H1 (cell line): ENCODE measurements at regions not wholly inside any gene's neighbourhood (a gene's known extent, or its start where the extent isn't known, plus 50 kb on each side); places are given as distances from the start of the nearest gene placed in this dataset.

ENCODE experiments used
- CTCF ChIA-PET: fragments of 300-600 bp; sonication (Branson Sonifier 250); formaldehyde crosslinking; loops from one replicate; lab custom pipeline; 2021; ENCODE audit not compliant: partially characterized antibody; lab: Charles Lee
- POLR2A ChIA-PET: fragments of 300-600 bp; sonication (Branson Sonifier 250); formaldehyde crosslinking; loops from one replicate; lab custom pipeline; 2021; ENCODE audit warnings: inconsistent platforms; ENCODE audit not compliant: partially characterized antibody; lab: Charles Lee
- DNase-seq, 2 experiments: peaks; one replicate each; pipeline versions ENCODE4 v3.0.0 to v3.0.0-alpha.2; 2010 to 2022; ENCODE audit warnings: low spot score in 2 of 2, low read depth in 1 of 2, mixed read lengths in 1 of 2
- FAIRE-seq: peaks from 2 replicates; lab custom pipeline; 2011; peaks lifted over from hg19 to GRCh38; lab: Jason Lieb, UNC
- H2AFZ ChIP-seq: 2 replicates; pipeline ENCODE4 v1.8.1; 2012; ENCODE audit warnings: low read length, inconsistent platforms
- H2AK5ac ChIP-seq: 2 replicates; pipeline ENCODE4 v1.6.1; 2013; ENCODE audit warnings: low read depth, low read length
- H2BK120ac ChIP-seq: replicated peaks from 2 replicates; pipeline ENCODE3; 2013; ENCODE audit warnings: low read depth, low read length, inconsistent platforms
- H2BK12ac ChIP-seq: 2 replicates; pipeline ENCODE4 v1.6.1; 2013; ENCODE audit warnings: low read depth, low read length
- H2BK15ac ChIP-seq: 2 replicates; pipeline ENCODE4 v1.6.1; 2013; ENCODE audit warnings: low read length
- H2BK20ac ChIP-seq: 2 replicates; pipeline ENCODE4 v1.6.1; 2013; ENCODE audit warnings: low read length
- H2BK5ac ChIP-seq: 2 replicates; pipeline ENCODE4 v1.6.1; 2013; ENCODE audit warnings: low read depth, low read length
- H3K14ac ChIP-seq: 2 replicates; pipeline ENCODE4 v1.6.1; 2013; ENCODE audit warnings: inconsistent platforms; ENCODE audit not compliant: insufficient read length
- H3K18ac ChIP-seq: 2 replicates; pipeline ENCODE4 v1.6.1; 2013; ENCODE audit warnings: low read length; ENCODE audit errors: extremely low read depth
- H3K23ac ChIP-seq: 2 replicates; pipeline ENCODE4 v1.6.1; 2013; ENCODE audit warnings: inconsistent platforms; ENCODE audit not compliant: insufficient read length
- H3K23me2 ChIP-seq: 2 replicates; pipeline ENCODE4 v1.6.1; 2013; ENCODE audit warnings: low read depth, low read length
- H3K27ac ChIP-seq: 2 replicates; pipeline ENCODE4 v1.6.1; 2011; ENCODE audit warnings: low read depth, low read length, inconsistent platforms
- H3K27me3 ChIP-seq, 4 experiments: replicated peaks in 1 of 4; 1 replicate in 1 of 4; 2 replicates in 3 of 4; pipeline versions ENCODE4 v1.6.1 to v1.8.1; 2011 to 2013; ENCODE audit warnings: low read length in 3 of 4, mild to moderate bottlenecking in 3 of 4, inconsistent platforms in 2 of 4, mixed read lengths in 2 of 4, moderate library complexity in 1 of 4; ENCODE audit not compliant: control insufficient read depth in 3 of 4, insufficient read depth in 3 of 4; ENCODE audit errors: extremely low read depth in 1 of 4
- H3K36me3 ChIP-seq, 4 experiments: 2 replicates each; pipeline versions ENCODE4 v1.6.1 to v1.8.1; 2011 to 2013; ENCODE audit warnings: mild to moderate bottlenecking in 4 of 4, low read length in 3 of 4, moderate library complexity in 2 of 4, control low read depth in 1 of 4, inconsistent platforms in 1 of 4; ENCODE audit not compliant: insufficient read depth in 4 of 4, control insufficient read depth in 2 of 4
- H3K4ac ChIP-seq: replicated peaks from 2 replicates; pipeline ENCODE3; 2013; ENCODE audit warnings: low read length, low read depth, mixed read lengths, inconsistent platforms; ENCODE audit not compliant: insufficient read length
- H3K4me1 ChIP-seq, 4 experiments: replicated peaks in 1 of 4; 1 replicate in 1 of 4; 2 replicates in 3 of 4; pipeline versions ENCODE4 v1.6.1 to v1.8.1; 2011 to 2013; ENCODE audit warnings: low read length in 3 of 4, inconsistent platforms in 2 of 4, mixed read lengths in 1 of 4; ENCODE audit not compliant: insufficient read depth in 4 of 4, control insufficient read depth in 3 of 4
- H3K4me2 ChIP-seq, 2 experiments: 2 replicates each; pipeline versions ENCODE4 v1.6.1 to v1.8.1; 2011 to 2013; ENCODE audit warnings: low read depth in 2 of 2, low read length in 2 of 2, control low read depth in 1 of 2, inconsistent platforms in 1 of 2, mild to moderate bottlenecking in 1 of 2; ENCODE audit not compliant: insufficient read depth in 1 of 2
- H3K4me3 ChIP-seq, 4 experiments: fragments of 200-600, 300-600 bp in 1 of 4; sonication (generic), shearing (Covaris generic), sonication (Bioruptor Twin) in 1 of 4; 2 replicates each; pipeline versions ENCODE4 v1.5.1 to v1.8.1; 2011 to 2016; ENCODE audit warnings: low read length in 4 of 4, low read depth in 3 of 4, control low read depth in 2 of 4, inconsistent platforms in 2 of 4, mild to moderate bottlenecking in 2 of 4, mixed read lengths in 1 of 4, moderate library complexity in 1 of 4; ENCODE audit not compliant: insufficient read depth in 2 of 4; ENCODE audit errors: extremely low read depth in 1 of 4
- H3K56ac ChIP-seq: replicated peaks from 2 replicates; pipeline ENCODE3; 2013; ENCODE audit warnings: low read depth, mild to moderate bottlenecking, mixed read lengths, low read length, inconsistent platforms; ENCODE audit not compliant: insufficient read length
- H3K79me1 ChIP-seq: 2 replicates; pipeline ENCODE4 v1.6.1; 2013; ENCODE audit warnings: low read depth, low read length, control low read depth
- H3K79me2 ChIP-seq, 2 experiments: 2 replicates each; pipeline versions ENCODE4 v1.6.1 to v1.8.1; 2012 to 2013; ENCODE audit warnings: low read length in 2 of 2, mild to moderate bottlenecking in 2 of 2, inconsistent platforms in 1 of 2; ENCODE audit not compliant: insufficient read depth in 2 of 2, control insufficient read depth in 1 of 2
- H3K9ac ChIP-seq, 4 experiments: replicated peaks in 1 of 4; 1 replicate in 1 of 4; 2 replicates in 3 of 4; pipeline versions ENCODE4 v1.6.1 to v1.8.1; 2011 to 2013; ENCODE audit warnings: low read depth in 3 of 4, low read length in 3 of 4, control low read depth in 2 of 4, mild to moderate bottlenecking in 2 of 4, moderate library complexity in 2 of 4, inconsistent platforms in 1 of 4; ENCODE audit errors: extremely low read depth in 1 of 4
- H3K9me3 ChIP-seq, 2 experiments: 2 replicates each; pipeline versions ENCODE4 v1.6.1 to v1.8.1; 2012 to 2013; ENCODE audit warnings: mild to moderate bottlenecking in 2 of 2, moderate library complexity in 2 of 2, control low read depth in 1 of 2, inconsistent platforms in 1 of 2, low read depth in 1 of 2, low read length in 1 of 2, mixed read lengths in 1 of 2; ENCODE audit not compliant: insufficient read depth in 2 of 2
- H4K20me1 ChIP-seq, 2 experiments: replicated peaks in 1 of 2; 2 replicates each; pipeline versions ENCODE3 to v1.8.1; 2011 to 2013; ENCODE audit warnings: inconsistent platforms in 2 of 2, low read length in 2 of 2, mild to moderate bottlenecking in 1 of 2; ENCODE audit not compliant: insufficient read depth in 2 of 2, control insufficient read depth in 1 of 2
- H4K5ac ChIP-seq: 2 replicates; pipeline ENCODE4 v1.6.1; 2013; ENCODE audit warnings: low read length, low read depth, mixed read lengths, inconsistent platforms; ENCODE audit not compliant: insufficient read length
- H4K8ac ChIP-seq: 2 replicates; pipeline ENCODE4 v1.8.0; 2013; ENCODE audit warnings: mild to moderate bottlenecking, moderate library complexity, low read length, inconsistent platforms; ENCODE audit not compliant: insufficient read depth; ENCODE audit errors: extremely low read depth
- H4K91ac ChIP-seq: replicated peaks from 2 replicates; pipeline ENCODE3; 2013; ENCODE audit warnings: low read length, mixed read lengths, inconsistent platforms; ENCODE audit not compliant: insufficient read length
- ASH2L ChIP-seq: fragments of 200-600, 300-600 bp; sonication (generic); IDR thresholded peaks from one replicate; pipeline ENCODE4 v1.7.1; 2017; ENCODE audit warnings: low read length
- ATF3 ChIP-seq: IDR thresholded peaks from 2 replicates; pipeline ENCODE4 v1.6.1; 2011; ENCODE audit warnings: low read depth, mild to moderate bottlenecking, low read length; ENCODE audit not compliant: insufficient read depth
- CEBPB ChIP-seq: IDR thresholded peaks from 2 replicates; pipeline ENCODE4 v1.6.1; 2012; ENCODE audit warnings: low read depth, low read length
- CREB1 ChIP-seq: IDR thresholded peaks from 2 replicates; pipeline ENCODE4 v1.6.1; 2012; ENCODE audit warnings: inconsistent platforms
- EGR1 ChIP-seq: IDR thresholded peaks from 2 replicates; pipeline ENCODE4 v1.6.1; 2011; ENCODE audit warnings: low read depth, low read length, borderline replicate concordance
- HDAC6 ChIP-seq: IDR thresholded peaks from one replicate; pipeline ENCODE4 v1.7.1; 2012; ENCODE audit warnings: low read depth, mild to moderate bottlenecking, inconsistent platforms, low read length, moderate library complexity
- KDM5A ChIP-seq: fragments of 200-600 bp; IDR thresholded peaks from 2 replicates; pipeline ENCODE4 v1.7.1; 2012; ENCODE audit warnings: mild to moderate bottlenecking, low read length, inconsistent platforms, mixed read lengths
- RBBP5 ChIP-seq: IDR thresholded peaks from 2 replicates; pipeline ENCODE4 v1.7.1; 2012; ENCODE audit warnings: low read depth, mild to moderate bottlenecking, inconsistent platforms, low read length, moderate library complexity, borderline replicate concordance
- SAP30 ChIP-seq: fragments of 300-600 bp; sonication (generic); IDR thresholded peaks from 2 replicates; pipeline ENCODE4 v1.7.1; 2012; ENCODE audit warnings: low read length, moderate library complexity, mild to moderate bottlenecking, inconsistent platforms; ENCODE audit not compliant: insufficient read depth, insufficient replicate concordance
- SP4 ChIP-seq: IDR thresholded peaks from 2 replicates; pipeline ENCODE4 v1.6.1; 2012; ENCODE audit warnings: low read length, inconsistent platforms
- TEAD4 ChIP-seq: IDR thresholded peaks from 2 replicates; pipeline ENCODE4 v1.6.1; 2012; ENCODE audit warnings: low read depth, low read length, inconsistent platforms, mixed read lengths
- WGBS, 2 experiments: shearing (Covaris generic) in 1 of 2; methylation state at CpG; one replicate each; pipeline versions ENCODE4 v1.1.6 to v1.1.7; 2013 to 2015; ENCODE audit warnings: low lambda C conversion rate in 2 of 2, mixed read lengths in 2 of 2, inconsistent platforms in 1 of 2, low coverage in 1 of 2, missing lambda C conversion rate in 1 of 2; ENCODE audit not compliant: insufficient replicate concordance in 2 of 2, insufficient coverage in 1 of 2, insufficient read length in 1 of 2; ENCODE audit errors: extremely low coverage in 1 of 2, missing lambda C conversion rate in 1 of 2; 5-methylcytosine and 5-hydroxymethylcytosine counted together
- TF ChIP-seq, protein P1 (sequence below), 3 experiments: IDR thresholded peaks; 1 replicate in 2 of 3; 2 replicates in 1 of 3; pipeline versions ENCODE4 v1.5.1 to v1.6.1; 2011; ENCODE audit warnings: low read length in 3 of 3, mild to moderate bottlenecking in 3 of 3, inconsistent platforms in 2 of 3, low read depth in 1 of 3, moderate library complexity in 1 of 3; ENCODE audit not compliant: insufficient read depth in 1 of 3; ENCODE audit errors: control extremely low read depth in 1 of 3

- H2AFZ ChIP-seq: no peak overlapping the region
- ChIA-PET POLR2A (no interaction called here), CTCF (interaction anchor here (0.7 to 1.8 kb wide), 14 partner anchors 11 to 423 kb away, joined by 3 to 7 read pairs (median 3); no protein-coding TSS in a partner anchor)
- no peak overlapping the region for H3K4me2 ChIP-seq
- no peak for FAIRE-seq
- H3K23ac ChIP-seq: no peak overlapping the region
- H2BK5ac ChIP-seq: no peak overlapping the region
- H3K18ac ChIP-seq: no peak overlapping the region
- H2BK120ac ChIP-seq: no peak overlapping the region
- no peaks in the 10 kb centered on the region; the same call in 1 of the 2 replicates for H3K23me2 ChIP-seq
- DNase-seq: no peak
- H4K5ac ChIP-seq: no peak overlapping the region
- no peaks in the 10 kb centered on the region for H3K36me3 ChIP-seq
- H2BK20ac ChIP-seq: no peak overlapping the region
- H3K27ac ChIP-seq: no peak overlapping the region
- H3K4me1 ChIP-seq: peaks cover 4 to 10% (median 7%) of the 10 kb centered on the region in 4 experiments; a peak in 6 of 7 replicates
- H3K4me3 ChIP-seq: no peak overlapping the region
- no peak overlapping the region for H3K9ac ChIP-seq
- H3K56ac ChIP-seq: no peak overlapping the region
- H4K91ac ChIP-seq: no peak overlapping the region
- H3K27me3 ChIP-seq: no peaks in the 10 kb centered on the region
- H3K79me2 ChIP-seq: no peaks in the 10 kb centered on the region
- no peaks in the 10 kb centered on the region for H4K20me1 ChIP-seq
- 0 out of 2 replicates have a peak overlapping the region, but pooled peaks have one; percentile 49 for H2BK15ac ChIP-seq
- H4K8ac ChIP-seq: no peak overlapping the region
- no peak overlapping the region for H3K4ac ChIP-seq
- H3K14ac ChIP-seq: no peak overlapping the region
- H3K9me3 ChIP-seq: peaks cover 0 to 5% of the 10 kb centered on the region in 2 experiments; a peak in 2 of 4 replicates
- no peak overlapping the region for H2BK12ac ChIP-seq
- WGBS, 2 experiments: 86% methylated on average over 7 of the region's 7 CpGs; no CpG with 5 or more reads in 1 of the 2 experiments
- no peak overlapping the region for H2AK5ac ChIP-seq
- H3K79me1 ChIP-seq: no peaks in the 10 kb centered on the region
- TF ChIP-seq ASH2L (no peak), CREB1 (no peak), SAP30 (no peak), ATF3 (no peak), RBBP5 (no peak), EGR1 (no peak), TEAD4 (no peak), HDAC6 (no peak), SP4 (no peak), CEBPB (no peak), KDM5A (no peak)
- TF ChIP-seq, protein P1, sequence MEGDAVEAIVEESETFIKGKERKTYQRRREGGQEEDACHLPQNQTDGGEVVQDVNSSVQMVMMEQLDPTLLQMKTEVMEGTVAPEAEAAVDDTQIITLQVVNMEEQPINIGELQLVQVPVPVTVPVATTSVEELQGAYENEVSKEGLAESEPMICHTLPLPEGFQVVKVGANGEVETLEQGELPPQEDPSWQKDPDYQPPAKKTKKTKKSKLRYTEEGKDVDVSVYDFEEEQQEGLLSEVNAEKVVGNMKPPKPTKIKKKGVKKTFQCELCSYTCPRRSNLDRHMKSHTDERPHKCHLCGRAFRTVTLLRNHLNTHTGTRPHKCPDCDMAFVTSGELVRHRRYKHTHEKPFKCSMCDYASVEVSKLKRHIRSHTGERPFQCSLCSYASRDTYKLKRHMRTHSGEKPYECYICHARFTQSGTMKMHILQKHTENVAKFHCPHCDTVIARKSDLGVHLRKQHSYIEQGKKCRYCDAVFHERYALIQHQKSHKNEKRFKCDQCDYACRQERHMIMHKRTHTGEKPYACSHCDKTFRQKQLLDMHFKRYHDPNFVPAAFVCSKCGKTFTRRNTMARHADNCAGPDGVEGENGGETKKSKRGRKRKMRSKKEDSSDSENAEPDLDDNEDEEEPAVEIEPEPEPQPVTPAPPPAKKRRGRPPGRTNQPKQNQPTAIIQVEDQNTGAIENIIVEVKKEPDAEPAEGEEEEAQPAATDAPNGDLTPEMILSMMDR (IDR thresholded peaks at IDR 0.05; ENCODE audit: control extremely low read depth in 1 of 3, insufficient read depth in 1 of 3, low read depth in 1 of 3, low read length in 3 of 3): peak; percentile 16 to 51 (median 49); a peak in 3 of 4 replicates
Measured at GRCh38 chr16:86986136-86986535, 331.1 kb downstream of the C16orf95 start.
